Astrocyte of the spinal cord (primary cell): ENCODE measurements at regions not wholly inside any gene's neighbourhood (a gene's known extent, or its start where the extent isn't known, plus 50 kb on each side); places are given as distances from the start of the nearest gene placed in this dataset.
"Not testable (repeated sequence)": the region's sequence is repeated elsewhere in the genome, so short reads cannot be mapped to it uniquely, and the experiment has no call there.

Experiments
- DNase-seq: peaks from one replicate; pipeline ENCODE4 v3.0.0; 2011; ENCODE audit warnings: low read depth, low spot score
- H3K4me3 ChIP-seq: 2 replicates; pipeline ENCODE4 v1.5.1; 2011; ENCODE audit warnings: low read depth, mild to moderate bottlenecking, low read length, moderate library complexity
- in situ Hi-C: cut with HindIII; loops from 2 replicates; pipeline ENCODE4 v1.10.0; 2017; ENCODE audit warnings: low sequenced_read_pairs
- TF ChIP-seq, protein P1 (sequence below): IDR thresholded peaks from 2 replicates; pipeline ENCODE4 v1.5.1; 2012; ENCODE audit warnings: low read depth, mild to moderate bottlenecking, low read length, inconsistent platforms

DNA sequence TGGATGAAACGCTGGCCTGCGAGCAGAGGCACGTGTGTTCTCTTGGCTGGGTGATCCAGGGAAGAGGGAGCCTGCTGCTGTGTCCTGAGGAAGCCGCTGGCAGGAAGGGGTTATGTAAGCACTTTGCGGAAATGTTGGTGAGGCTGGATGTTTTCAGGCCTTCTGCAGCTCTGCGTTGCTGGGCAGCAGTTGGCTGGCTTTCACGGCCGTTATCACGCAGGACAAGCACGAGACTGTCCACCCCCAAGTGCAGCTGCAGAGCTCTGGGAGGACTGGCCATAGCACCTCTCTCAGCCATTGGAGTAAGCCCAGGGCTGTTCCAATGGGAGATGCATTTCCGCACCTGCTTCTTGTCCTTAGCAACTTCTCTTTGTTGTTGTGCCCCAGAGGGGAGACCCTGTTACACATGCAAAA is 146.9 kb upstream of the SOX21 start:
- H3K4me3 ChIP-seq = no peak overlapping the region
- TF ChIP-seq, protein P1, sequence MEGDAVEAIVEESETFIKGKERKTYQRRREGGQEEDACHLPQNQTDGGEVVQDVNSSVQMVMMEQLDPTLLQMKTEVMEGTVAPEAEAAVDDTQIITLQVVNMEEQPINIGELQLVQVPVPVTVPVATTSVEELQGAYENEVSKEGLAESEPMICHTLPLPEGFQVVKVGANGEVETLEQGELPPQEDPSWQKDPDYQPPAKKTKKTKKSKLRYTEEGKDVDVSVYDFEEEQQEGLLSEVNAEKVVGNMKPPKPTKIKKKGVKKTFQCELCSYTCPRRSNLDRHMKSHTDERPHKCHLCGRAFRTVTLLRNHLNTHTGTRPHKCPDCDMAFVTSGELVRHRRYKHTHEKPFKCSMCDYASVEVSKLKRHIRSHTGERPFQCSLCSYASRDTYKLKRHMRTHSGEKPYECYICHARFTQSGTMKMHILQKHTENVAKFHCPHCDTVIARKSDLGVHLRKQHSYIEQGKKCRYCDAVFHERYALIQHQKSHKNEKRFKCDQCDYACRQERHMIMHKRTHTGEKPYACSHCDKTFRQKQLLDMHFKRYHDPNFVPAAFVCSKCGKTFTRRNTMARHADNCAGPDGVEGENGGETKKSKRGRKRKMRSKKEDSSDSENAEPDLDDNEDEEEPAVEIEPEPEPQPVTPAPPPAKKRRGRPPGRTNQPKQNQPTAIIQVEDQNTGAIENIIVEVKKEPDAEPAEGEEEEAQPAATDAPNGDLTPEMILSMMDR = no peak
- in situ Hi-C loops = no loop called here
- DNase-seq = peak; percentile 54

DNA sequence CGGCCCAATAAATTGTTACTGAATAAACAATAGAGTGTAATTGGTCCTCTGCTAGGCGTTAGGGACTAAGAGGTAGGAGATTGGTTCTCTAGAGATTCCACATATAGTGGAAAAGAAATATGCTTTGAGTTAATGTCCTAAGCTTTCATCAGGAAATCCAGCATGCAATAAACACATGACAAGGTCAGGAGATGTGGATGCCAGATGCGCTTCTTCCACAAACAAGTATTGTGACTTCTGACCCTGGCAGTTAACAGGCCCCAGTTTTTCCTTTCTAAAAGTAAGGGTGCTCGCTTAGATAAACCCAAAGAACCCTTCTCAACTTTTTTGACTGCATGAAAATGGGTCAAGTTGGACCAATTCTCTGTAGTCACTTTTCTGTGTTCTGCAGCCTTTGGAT is 146.5 kb upstream of the SOX21 start:
- no peak overlapping the region for H3K4me3 ChIP-seq
- no peak for DNase-seq
- TF ChIP-seq, protein P1 = no peak
- in situ Hi-C loops = no loop called here

DNA sequence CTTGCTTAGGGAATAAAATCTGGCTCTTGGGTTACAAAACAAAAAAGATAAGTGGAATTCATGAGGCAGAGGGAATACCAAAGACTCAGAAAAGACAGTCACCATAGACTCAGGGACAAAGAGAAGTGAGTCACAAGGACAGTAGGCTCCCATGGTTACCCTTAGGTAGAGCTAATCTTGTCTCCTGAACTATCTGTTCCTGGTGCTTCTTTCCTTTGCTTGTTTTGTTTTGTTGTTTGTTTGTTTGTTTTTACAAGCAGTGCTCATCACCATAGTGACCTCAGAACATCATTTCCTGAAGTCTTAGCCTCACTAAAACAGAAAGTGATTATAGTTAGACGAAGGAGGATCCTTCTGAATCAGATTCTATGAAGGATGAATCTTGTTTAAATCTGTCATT is 142.3 kb upstream of the SOX21 start:
- TF ChIP-seq, protein P1 = no peak
- in situ Hi-C loops = no loop called here
- DNase-seq = no peak
- H3K4me3 ChIP-seq = no peak overlapping the region

DNA sequence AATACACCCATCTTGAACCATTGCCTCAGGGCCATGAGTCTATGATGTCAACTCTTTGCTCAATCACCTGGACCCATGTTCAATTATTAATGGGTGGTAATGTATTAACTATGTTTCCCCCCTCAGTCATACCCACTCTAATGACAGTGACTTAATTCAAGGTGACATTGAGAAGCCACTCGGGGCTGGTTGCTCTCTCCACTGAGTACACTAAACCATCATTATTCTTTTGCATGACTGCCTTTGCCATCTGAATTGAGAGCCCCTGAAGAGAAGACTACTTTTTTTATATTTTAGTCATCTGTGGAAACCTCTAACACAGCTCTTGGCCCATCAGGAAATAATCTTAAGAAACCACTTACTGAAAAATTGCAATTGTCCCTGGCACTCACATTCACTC is 139.2 kb upstream of the SOX21 start:
- no peak overlapping the region for H3K4me3 ChIP-seq
- TF ChIP-seq, protein P1 = no peak
- in situ Hi-C loops = no loop called here
- DNase-seq = no peak

DNA sequence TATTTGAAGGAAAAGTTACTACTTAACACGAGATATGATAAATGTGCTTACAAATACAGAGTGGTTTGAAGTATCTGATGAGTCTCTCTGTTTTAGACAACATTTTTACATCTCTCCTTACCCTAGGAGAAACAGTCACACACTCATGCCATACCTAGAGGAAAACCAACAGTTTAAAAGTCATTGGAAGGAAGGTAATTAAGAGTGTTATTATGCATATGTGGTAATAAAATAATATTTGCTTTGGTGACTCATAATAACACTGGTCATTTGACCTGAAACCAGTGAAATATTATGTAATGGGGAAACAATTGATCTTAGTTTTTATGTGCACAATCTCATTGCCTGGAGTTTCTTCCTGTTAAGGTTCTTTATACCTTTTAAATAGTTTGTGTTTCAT is 136.9 kb upstream of the SOX21 start:
- DNase-seq = no peak
- TF ChIP-seq, protein P1 = no peak
- in situ Hi-C loops = no loop called here
- no peak overlapping the region for H3K4me3 ChIP-seq

DNA sequence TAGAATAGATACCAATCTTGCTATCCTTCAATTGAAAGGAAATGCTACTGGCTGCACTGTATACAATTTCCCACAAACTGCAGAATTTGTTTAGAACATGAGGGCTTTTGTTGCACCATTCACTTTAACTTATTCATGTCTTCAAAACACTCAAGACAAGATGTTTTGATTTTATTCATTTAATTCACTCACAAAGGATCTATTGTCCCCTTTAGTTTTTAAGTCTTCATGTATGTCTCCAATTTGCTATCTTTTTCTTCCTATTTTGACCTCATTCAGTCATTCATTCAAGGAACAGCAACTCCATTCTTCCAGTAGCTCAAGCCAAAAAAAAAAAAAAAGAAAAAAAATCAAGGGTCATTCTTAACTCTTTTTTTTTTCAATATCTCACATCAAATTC is 130.6 kb upstream of the SOX21 start:
- no peak for DNase-seq
- in situ Hi-C loops = no loop called here
- no peak overlapping the region for H3K4me3 ChIP-seq
- TF ChIP-seq, protein P1 = no peak

DNA sequence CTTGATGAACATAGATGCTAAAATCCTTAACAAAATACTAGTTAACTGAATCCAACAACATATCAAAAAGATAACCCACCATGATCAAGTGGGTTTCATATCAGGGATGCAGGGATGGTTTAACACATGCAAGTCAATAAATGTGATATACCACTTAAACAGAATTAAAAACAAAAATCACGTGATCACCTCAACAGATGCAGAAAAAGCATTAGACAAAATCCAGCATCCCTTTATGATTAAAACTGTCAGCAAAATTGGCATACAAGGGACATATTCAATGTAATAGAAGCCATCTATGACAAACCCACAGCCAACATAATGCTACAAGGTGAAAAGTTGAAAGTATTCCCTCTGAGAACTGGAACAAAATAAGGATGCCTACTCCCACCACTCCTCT is 124.7 kb upstream of the SOX21 start:
- H3K4me3 ChIP-seq, DNase-seq, in situ Hi-C loops: not testable (repeated sequence)
